Esophagus muscularis mucosa (tissue), 4 donors: ENCODE measurements at regions not wholly inside any gene's neighbourhood (a gene's known extent, or its start where the extent isn't known, plus 50 kb on each side); places are given as distances from the start of the nearest gene placed in this dataset.

Source experiments
- DNase-seq: peaks from one replicate; pipeline ENCODE4 v3.0.0-alpha.2; 2017; ENCODE audit errors: extremely low spot score
- H3K27ac ChIP-seq, 4 donors: fragments of 200-600 bp; sonication (generic); replicated peaks in 1 of 4; 1 replicate in 3 of 4; 2 replicates in 1 of 4; pipeline ENCODE4 v1.5.1; 2016 to 2019; ENCODE audit warnings: mild to moderate bottlenecking in 1 of 4
- H3K27me3 ChIP-seq, 4 donors: fragments of 200-600 bp; sonication (generic); one replicate each; pipeline versions ENCODE4 v1.5.1 to v1.6.0; 2016 to 2019
- H3K36me3 ChIP-seq, 4 donors: fragments of 200-600 bp; sonication (generic); one replicate each; pipeline ENCODE4 v1.5.1; 2016 to 2019
- H3K4me1 ChIP-seq, 4 donors: fragments of 200-600 bp; sonication (generic); one replicate each; pipeline ENCODE4 v1.5.1; 2016 to 2019
- H3K4me3 ChIP-seq, 4 donors: fragments of 200-600 bp; sonication (generic); 1 replicate in 2 of 4; 2 replicates in 2 of 4; pipeline ENCODE4 v1.5.1; 2016 to 2019; ENCODE audit warnings: mild to moderate bottlenecking in 4 of 4, moderate library complexity in 1 of 4
- H3K9me3 ChIP-seq, 4 donors: fragments of 200-600 bp; sonication (generic); 1 replicate in 3 of 4; 2 replicates in 1 of 4; pipeline ENCODE4 v1.5.1; 2016 to 2019
- CTCF ChIP-seq, 3 experiments: fragments of 200-600 bp in 2 of 3; fragments of 450-650 bp in 1 of 3; sonication (generic) in 2 of 3; IDR thresholded peaks; one replicate each; pipeline ENCODE4 v1.5.1; 2017 to 2019; ENCODE audit warnings: antibody characterized with exemption in 3 of 3, mild to moderate bottlenecking in 2 of 3, moderate library complexity in 1 of 3
- EP300 ChIP-seq: sonication (generic); formaldehyde crosslinking; IDR thresholded peaks from one replicate; pipeline ENCODE4 v1.6.1; 2017; ENCODE audit warnings: antibody characterized with exemption
- POLR2A ChIP-seq: fragments of 450-650 bp; IDR thresholded peaks from one replicate; pipeline ENCODE4 v1.6.1; 2017; ENCODE audit warnings: antibody characterized with exemption, moderate library complexity, mild to moderate bottlenecking, low read depth
- POLR2AphosphoS5 ChIP-seq, 2 donors: sonication (generic); formaldehyde crosslinking; IDR thresholded peaks; one replicate each; pipeline ENCODE4 v1.6.1; 2017; ENCODE audit warnings: antibody characterized with exemption in 2 of 2
- WGBS: methylation state at CpG from one replicate; pipeline ENCODE4 v1.1.5; 2018; 5-methylcytosine and 5-hydroxymethylcytosine counted together
- intact Hi-C: fragments of 100-400 bp; cut with DNase I; formaldehyde crosslinking; loops from one replicate; pipeline ENCODE4 v1.15.1; 2023

- Histone ChIP-seq H3K4me3 (no peak overlapping the region), H3K27ac (no peak overlapping the region), H3K27me3 (peaks cover 0 to 23% (median 0%) of the 10 kb centered on the region in 4 donors), H3K36me3 (no peaks in the 10 kb centered on the region), H3K9me3 (no peaks in the 10 kb centered on the region), H3K4me1 (no peaks in the 10 kb centered on the region)
- TF ChIP-seq CTCF (IDR thresholded peaks at IDR 0.05) (no peak), POLR2AphosphoS5 (IDR thresholded peaks at IDR 0.05) (no peak)
- intact Hi-C loops: no loop called here
- DNase-seq: no peak
- WGBS: 100% methylated on average over 1 of the region's 1 CpG
These were observed 312.5 kb downstream of the MYCN start for GRCh38 chr2:16252891-16253290.

GRCh38 chr2:16252251-16252650, 311.9 kb downstream of the MYCN start:
- Histone ChIP-seq H3K4me1 (no peaks in the 10 kb centered on the region), H3K9me3 (no peaks in the 10 kb centered on the region), H3K27me3 (peaks cover 0 to 23% (median 0%) of the 10 kb centered on the region in 4 donors), H3K4me3 (no peak overlapping the region), H3K36me3 (no peaks in the 10 kb centered on the region), H3K27ac (no peak overlapping the region)
- TF ChIP-seq EP300: no peak
- intact Hi-C loops: no loop called here
- DNase-seq: no peak
- 91% methylated on average over 9 of the region's 9 CpGs for WGBS

GRCh38 chr2:16251511-16252225, 311.3 kb downstream of the MYCN start:
- no peak for DNase-seq
- Histone ChIP-seq H3K4me3 (no peak overlapping the region), H3K27ac (no peak overlapping the region), H3K36me3 (no peaks in the 10 kb centered on the region), H3K27me3 (peaks cover 0 to 23% (median 0%) of the 10 kb centered on the region in 4 donors), H3K4me1 (no peaks in the 10 kb centered on the region), H3K9me3 (no peaks in the 10 kb centered on the region)
- intact Hi-C loops: no loop called here
- 76% methylated on average over 8 of the region's 8 CpGs for WGBS
- TF ChIP-seq EP300: no peak
- TF ChIP-seq POLR2A: no peak
- TF ChIP-seq POLR2AphosphoS5 (IDR thresholded peaks at IDR 0.05): no peak
- TF ChIP-seq CTCF (IDR thresholded peaks at IDR 0.05): no peak

DNA sequence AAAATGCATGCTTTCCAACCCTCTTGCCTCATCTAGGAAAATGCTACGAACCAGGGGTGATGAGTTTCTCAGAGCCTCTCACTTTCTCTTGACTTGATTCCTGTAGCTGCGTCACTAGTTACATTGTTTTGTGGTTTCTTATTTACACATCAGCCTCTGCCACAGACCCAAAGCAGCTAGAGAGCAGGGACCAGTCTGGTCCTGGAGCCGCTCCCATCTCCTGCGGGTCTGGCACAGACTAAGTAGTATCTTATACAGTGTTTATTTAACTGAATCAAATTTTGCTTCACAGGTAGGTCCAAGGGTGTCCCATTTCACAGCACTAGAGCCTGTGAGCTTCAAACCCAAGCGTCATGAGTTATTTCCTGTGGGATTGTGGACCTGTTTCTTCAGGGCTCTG, 310.5 kb downstream of the MYCN start:
- H3K9me3 ChIP-seq: no peaks in the 10 kb centered on the region
- no peak overlapping the region for H3K27ac ChIP-seq
- no peak overlapping the region for H3K4me3 ChIP-seq
- H3K27me3 ChIP-seq: peaks cover 0 to 23% (median 0%) of the 10 kb centered on the region in 4 donors
- no peaks in the 10 kb centered on the region for H3K4me1 ChIP-seq
- no peak for DNase-seq
- TF ChIP-seq POLR2AphosphoS5 (IDR thresholded peaks at IDR 0.05) (no peak), CTCF (IDR thresholded peaks at IDR 0.05) (no peak), EP300 (no peak), POLR2A (no peak)
- whole genome bisulfite sequencing: 89% methylated on average over 5 of the region's 5 CpGs
- H3K36me3 ChIP-seq: no peaks in the 10 kb centered on the region
- intact Hi-C loops: no loop called here

GRCh38 chr2:16250466-16250865, 310.1 kb downstream of the MYCN start:
- no peak for DNase-seq
- H3K27me3 ChIP-seq: peaks cover 0 to 23% (median 0%) of the 10 kb centered on the region in 4 donors
- no peaks in the 10 kb centered on the region for H3K4me1 ChIP-seq
- 93% methylated on average over 8 of the region's 8 CpGs for WGBS
- TF ChIP-seq EP300 (no peak), POLR2A (no peak), CTCF (IDR thresholded peaks at IDR 0.05) (no peak), POLR2AphosphoS5 (IDR thresholded peaks at IDR 0.05) (no peak)
- no peak overlapping the region for H3K27ac ChIP-seq
- H3K36me3 ChIP-seq: no peaks in the 10 kb centered on the region
- no peaks in the 10 kb centered on the region for H3K9me3 ChIP-seq
- intact Hi-C loops: no loop called here
- no peak overlapping the region for H3K4me3 ChIP-seq
